HepG2 (cell line): ENCODE measurements at regions not wholly inside any gene's neighbourhood (a gene's known extent, or its start where the extent isn't known, plus 50 kb on each side); places are given as distances from the start of the nearest gene placed in this dataset.

ENCODE experiments used
- ATAC-seq: fragments of 200-7000 bp; cut with Tn5 transposase; 3 replicates; pipeline ENCODE4 v1.9.1; 2020; ENCODE audit warnings: mild to moderate bottlenecking, moderate library complexity
- BruUV-seq: library from RNA; stranded (reverse); fragments of 400-500 nt; replicated peaks from 2 replicates; lab custom pipeline; 2021; lab: Mats Ljungman, UMichigan
- CTCF ChIA-PET: fragments of 300-600 bp; formaldehyde crosslinking; extraction: SDS; loops from one replicate; lab custom pipeline; 2021; ENCODE audit warnings: low total read pairs, inconsistent platforms, low intra/inter-chr PET ratio; lab: Yijun Ruan, JAX
- POLR2A ChIA-PET: fragments of 350-600 bp; sonication (Branson Sonifier 250); formaldehyde crosslinking; loops from one replicate; lab custom pipeline; 2020; ENCODE audit warnings: antibody characterized with exemption, inconsistent platforms; lab: Yijun Ruan, JAX
- DNase-seq: peaks from one replicate; pipeline ENCODE4 v3.0.0-alpha.2; 2015; ENCODE audit warnings: low spot score
- FAIRE-seq: peaks from 3 replicates; lab custom pipeline; 2011; peaks lifted over from hg19 to GRCh38; lab: Jason Lieb, UNC
- H2AFZ ChIP-seq: one replicate; pipeline ENCODE4 v1.6.1; 2011; ENCODE audit warnings: low read length, inconsistent platforms
- H3K27ac ChIP-seq: fragments of 300-600 bp; 3 replicates; pipeline ENCODE4 v1.8.0; 2011; ENCODE audit warnings: mixed run types, mild to moderate bottlenecking, mixed read lengths, low read length, inconsistent platforms; ENCODE audit not compliant: insufficient read depth; ENCODE audit errors: extremely low read length
- H3K27me3 ChIP-seq, 2 experiments: fragments of 200-600 bp in 1 of 2; 2 replicates in 1 of 2; 3 replicates in 1 of 2; pipeline versions ENCODE4 v1.6.0 to v1.8.0; 2011; ENCODE audit warnings: low read length in 2 of 2, mild to moderate bottlenecking in 2 of 2, moderate library complexity in 2 of 2, inconsistent platforms in 1 of 2; ENCODE audit not compliant: insufficient read depth in 2 of 2, control insufficient read depth in 1 of 2
- H3K36me3 ChIP-seq, 2 experiments: fragments of 200-600 bp in 1 of 2; replicated peaks in 1 of 2; 2 replicates in 1 of 2; 3 replicates in 1 of 2; pipeline versions ENCODE4 v1.5.1 to v1.8.0; 2011; ENCODE audit warnings: low read length in 2 of 2, inconsistent platforms in 1 of 2; ENCODE audit not compliant: insufficient read depth in 2 of 2, control insufficient read depth in 1 of 2
- H3K4me1 ChIP-seq: 2 replicates; pipeline ENCODE4 v1.5.1; 2012; ENCODE audit warnings: low read length, inconsistent platforms; ENCODE audit not compliant: insufficient read depth
- H3K4me2 ChIP-seq: 2 replicates; pipeline ENCODE4 v1.6.0; 2011; ENCODE audit warnings: low read depth, low read length, inconsistent platforms
- H3K4me3 ChIP-seq, 3 experiments: fragments of 200-600 bp in 1 of 3; sonication (generic), shearing (Covaris generic) in 1 of 3; replicated peaks in 1 of 3; 2 replicates each; pipeline ENCODE4 v1.5.1; 2011 to 2016; ENCODE audit warnings: low read length in 3 of 3, inconsistent platforms in 2 of 3, low read depth in 2 of 3, mild to moderate bottlenecking in 2 of 3, control low read depth in 1 of 3, mixed read lengths in 1 of 3; ENCODE audit not compliant: insufficient read depth in 1 of 3
- H3K79me2 ChIP-seq: one replicate; pipeline ENCODE4 v1.6.1; 2011; ENCODE audit warnings: low read length, inconsistent platforms; ENCODE audit not compliant: insufficient read depth
- H3K9ac ChIP-seq: 2 replicates; pipeline ENCODE4 v1.6.0; 2011; ENCODE audit warnings: mild to moderate bottlenecking, low read depth, low read length, inconsistent platforms; ENCODE audit not compliant: insufficient read depth
- H3K9me3 ChIP-seq: 2 replicates; pipeline ENCODE4 v1.5.1; 2012; ENCODE audit warnings: mild to moderate bottlenecking, low read length
- H4K20me1 ChIP-seq: 2 replicates; pipeline ENCODE4 v1.6.0; 2011; ENCODE audit warnings: inconsistent platforms, mild to moderate bottlenecking, low read length, moderate library complexity; ENCODE audit not compliant: insufficient read depth
- ARID5B ChIP-seq: IDR thresholded peaks from 2 replicates; pipeline ENCODE4 v1.4.0; 2020; ENCODE audit warnings: mild to moderate bottlenecking, missing genetic modification reagents
- CHD2 ChIP-seq: IDR thresholded peaks from 2 replicates; pipeline ENCODE4 v1.6.1; 2011; ENCODE audit warnings: low read depth, low read length, improper control_type of control experiment
- HNRNPUL1 ChIP-seq: fragments of 200-400 bp; formaldehyde crosslinking; IDR thresholded peaks from 2 replicates; pipeline ENCODE4 v1.6.1; 2017; ENCODE audit warnings: low read depth, mild to moderate bottlenecking, low read length, moderate library complexity
- MAFK ChIP-seq, 2 experiments: IDR thresholded peaks in 1 of 2; conservative IDR thresholded peaks in 1 of 2; 2 replicates each; pipeline ENCODE4 v1.6.1; 2011; ENCODE audit warnings: improper control_type of control experiment in 2 of 2, low read length in 2 of 2
- RXRB ChIP-seq: IDR thresholded peaks from 2 replicates; pipeline ENCODE4 v1.6.1; 2016; ENCODE audit warnings: borderline replicate concordance, missing genetic modification reagents, missing compliant biosample characterization
- TBX3 ChIP-seq: fragments of 450-650 bp; IDR thresholded peaks from 2 replicates; pipeline ENCODE4 v1.6.1; 2017; ENCODE audit warnings: antibody characterized with exemption, mild to moderate bottlenecking, inconsistent platforms, borderline replicate concordance
- ZNF550 ChIP-seq: sonication (generic); formaldehyde crosslinking; IDR thresholded peaks from 2 replicates; pipeline ENCODE4 v1.4.0; 2020; ENCODE audit warnings: mild to moderate bottlenecking, missing genetic modification reagents, borderline replicate concordance
- ZNF7 ChIP-seq: IDR thresholded peaks from 2 replicates; pipeline ENCODE4 v1.6.1; 2016; ENCODE audit warnings: missing biosample characterization, missing genetic modification reagents
- ZSCAN22 ChIP-seq: sonication (generic); formaldehyde crosslinking; IDR thresholded peaks from 2 replicates; pipeline ENCODE4 v1.4.0; 2020; ENCODE audit warnings: mild to moderate bottlenecking, missing genetic modification reagents
- WGBS: methylation state at CpG from one replicate; pipeline ENCODE4 v1.1.6; 2017; ENCODE audit warnings: low lambda C conversion rate; 5-methylcytosine and 5-hydroxymethylcytosine counted together
- in situ Hi-C: cut with HindIII; loops from 2 replicates; pipeline ENCODE4 v1.10.0; 2017; ENCODE audit warnings: low pct_unique_long_range_greater_than_20kb; ENCODE audit not compliant: extremely low pct_ligation_motif_present
- intact Hi-C: fragments of 100-400 bp; cut with micrococcal nuclease; formaldehyde crosslinking; loops from one replicate; pipeline ENCODE4 v1.10.0; 2022; ENCODE audit not compliant: unreplicated experiment
- TF ChIP-seq, protein P1 (sequence below): fragments of 450-650 bp; IDR thresholded peaks from 2 replicates; pipeline ENCODE4 v1.6.1; 2016
- TF ChIP-seq, protein P2 (sequence below): IDR thresholded peaks from 2 replicates; pipeline ENCODE4 v1.6.1; 2018; ENCODE audit warnings: missing genetic modification reagents, mild to moderate bottlenecking, missing compliant biosample characterization

DNA sequence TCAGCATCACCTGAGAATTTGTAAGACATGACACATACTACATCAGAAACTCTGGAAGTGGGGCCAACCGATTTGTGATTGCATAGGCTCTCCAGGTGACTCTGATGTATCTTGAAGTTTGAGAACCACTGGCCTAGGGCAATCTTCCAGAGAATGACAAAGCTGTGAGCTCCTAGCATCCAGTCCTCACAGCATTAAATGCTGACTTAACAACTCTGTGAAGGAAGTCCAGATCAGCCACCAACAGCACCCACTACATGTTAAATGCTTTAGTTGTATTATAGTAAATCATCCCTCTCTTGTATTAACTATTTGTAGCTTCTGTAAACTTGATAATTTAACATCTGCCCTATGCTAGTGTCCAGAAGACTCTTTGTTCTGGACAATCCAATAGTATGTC, 636.5 kb upstream of the STEAP1 start (continued):
- no peak for TF ChIP-seq ZNF550 (CRISPR knock-in tag)
- TF ChIP-seq HNRNPUL1 = no peak
- TF ChIP-seq ZSCAN22 = no peak
- TF ChIP-seq MAFK (conservative IDR thresholded peaks at IDR 0.05 in 1 of 2, IDR thresholded peaks at IDR 0.05 in 1 of 2; ENCODE audit: low read length in 2 of 2) = peak; percentile 38 to 65; a peak in 3 of 4 replicates
- TF ChIP-seq, all 625 proteins: peak for 2

- no peaks in the 10 kb centered on the region for H3K4me1 ChIP-seq
- no peaks in the 10 kb centered on the region for H3K79me2 ChIP-seq
- no peak overlapping the region for H3K4me3 ChIP-seq
- in situ Hi-C loops (no loop called here), intact Hi-C loops (no loop called here)
- ATAC-seq (no peak), FAIRE-seq (no peak), DNase-seq (no peak)
- TF ChIP-seq TBX3 = no peak
- TF ChIP-seq, protein P1, sequence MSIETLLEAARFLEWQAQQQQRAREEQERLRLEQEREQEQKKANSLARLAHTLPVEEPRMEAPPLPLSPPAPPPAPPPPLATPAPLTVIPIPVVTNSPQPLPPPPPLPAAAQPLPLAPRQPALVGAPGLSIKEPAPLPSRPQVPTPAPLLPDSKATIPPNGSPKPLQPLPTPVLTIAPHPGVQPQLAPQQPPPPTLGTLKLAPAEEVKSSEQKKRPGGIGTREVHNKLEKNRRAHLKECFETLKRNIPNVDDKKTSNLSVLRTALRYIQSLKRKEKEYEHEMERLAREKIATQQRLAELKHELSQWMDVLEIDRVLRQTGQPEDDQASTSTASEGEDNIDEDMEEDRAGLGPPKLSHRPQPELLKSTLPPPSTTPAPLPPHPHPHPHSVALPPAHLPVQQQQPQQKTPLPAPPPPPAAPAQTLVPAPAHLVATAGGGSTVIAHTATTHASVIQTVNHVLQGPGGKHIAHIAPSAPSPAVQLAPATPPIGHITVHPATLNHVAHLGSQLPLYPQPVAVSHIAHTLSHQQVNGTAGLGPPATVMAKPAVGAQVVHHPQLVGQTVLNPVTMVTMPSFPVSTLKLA = peak; percentile 73
- TF ChIP-seq ZNF7 (CRISPR knock-in tag) = no peak
- TF ChIP-seq ARID5B (CRISPR knock-in tag) = no peak
- TF ChIP-seq, protein P2, sequence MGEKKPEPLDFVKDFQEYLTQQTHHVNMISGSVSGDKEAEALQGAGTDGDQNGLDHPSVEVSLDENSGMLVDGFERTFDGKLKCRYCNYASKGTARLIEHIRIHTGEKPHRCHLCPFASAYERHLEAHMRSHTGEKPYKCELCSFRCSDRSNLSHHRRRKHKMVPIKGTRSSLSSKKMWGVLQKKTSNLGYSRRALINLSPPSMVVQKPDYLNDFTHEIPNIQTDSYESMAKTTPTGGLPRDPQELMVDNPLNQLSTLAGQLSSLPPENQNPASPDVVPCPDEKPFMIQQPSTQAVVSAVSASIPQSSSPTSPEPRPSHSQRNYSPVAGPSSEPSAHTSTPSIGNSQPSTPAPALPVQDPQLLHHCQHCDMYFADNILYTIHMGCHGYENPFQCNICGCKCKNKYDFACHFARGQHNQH (CRISPR knock-in tag) = no peak
- no peak for TF ChIP-seq CHD2
- no peak for TF ChIP-seq RXRB (CRISPR knock-in tag)
- H3K4me2 ChIP-seq = no peak overlapping the region
- H3K9ac ChIP-seq = no peak overlapping the region
- H3K27ac ChIP-seq = no peak overlapping the region
- H3K9me3 ChIP-seq = no peaks in the 10 kb centered on the region
- POLR2A ChIA-PET = no interaction called here
- H3K27me3 ChIP-seq = no peaks in the 10 kb centered on the region
- no peaks in the 10 kb centered on the region for H3K36me3 ChIP-seq
- BruUV-seq = no TSS peak
- no peak overlapping the region for H2AFZ ChIP-seq
- CTCF ChIA-PET = no interaction called here
- H4K20me1 ChIP-seq = no peaks in the 10 kb centered on the region
- 0% methylated on average over 1 of the region's 1 CpG for WGBS
These were observed 604.5 kb upstream of the STEAP1 start for GRCh38 chr7:89549768-89550167.
